Colonic mucosa (tissue), 4 donors: ENCODE measurements at regions not wholly inside any gene's neighbourhood (a gene's known extent, or its start where the extent isn't known, plus 50 kb on each side); places are given as distances from the start of the nearest gene placed in this dataset.

ENCODE experiments used
- DNase-seq: peaks from one replicate; pipeline ENCODE4 v3.0.0-alpha.2; 2020
- H3K27ac ChIP-seq: fragments of 200-600 bp; one replicate; pipeline ENCODE4 v1.8.0; 2021
- H3K27me3 ChIP-seq: fragments of 200-600 bp; one replicate; pipeline ENCODE4 v1.8.0; 2021
- H3K36me3 ChIP-seq: fragments of 200-600 bp; one replicate; pipeline ENCODE4 v1.8.0; 2021
- H3K4me1 ChIP-seq: fragments of 200-600 bp; one replicate; pipeline ENCODE4 v1.8.0; 2021; ENCODE audit warnings: mild to moderate bottlenecking
- H3K4me3 ChIP-seq: fragments of 200-600 bp; one replicate; pipeline ENCODE4 v1.8.0; 2021
- H3K9ac ChIP-seq, 2 donors: one replicate each; pipeline ENCODE4 v1.7.0; 2013; ENCODE audit warnings: control low read depth in 2 of 2, low read depth in 2 of 2, low read length in 2 of 2
- H3K9me3 ChIP-seq: fragments of 200-600 bp; one replicate; pipeline ENCODE4 v1.8.0; 2021
- intact Hi-C: fragments of 100-400 bp; cut with DNase I; formaldehyde crosslinking; loops from one replicate; pipeline ENCODE4 v1.14.1; 2022
- TF ChIP-seq, protein P1 (sequence below): fragments of 200-600 bp; IDR thresholded peaks from one replicate; pipeline ENCODE4 v1.8.0; 2022; ENCODE audit warnings: antibody characterized with exemption, mild to moderate bottlenecking
- donor health status: healthy.
- donor health status: DM: no; HTN: no; CAD: no.
- donor health status: DM: no; HTN: no; CAD: no.

DNA sequence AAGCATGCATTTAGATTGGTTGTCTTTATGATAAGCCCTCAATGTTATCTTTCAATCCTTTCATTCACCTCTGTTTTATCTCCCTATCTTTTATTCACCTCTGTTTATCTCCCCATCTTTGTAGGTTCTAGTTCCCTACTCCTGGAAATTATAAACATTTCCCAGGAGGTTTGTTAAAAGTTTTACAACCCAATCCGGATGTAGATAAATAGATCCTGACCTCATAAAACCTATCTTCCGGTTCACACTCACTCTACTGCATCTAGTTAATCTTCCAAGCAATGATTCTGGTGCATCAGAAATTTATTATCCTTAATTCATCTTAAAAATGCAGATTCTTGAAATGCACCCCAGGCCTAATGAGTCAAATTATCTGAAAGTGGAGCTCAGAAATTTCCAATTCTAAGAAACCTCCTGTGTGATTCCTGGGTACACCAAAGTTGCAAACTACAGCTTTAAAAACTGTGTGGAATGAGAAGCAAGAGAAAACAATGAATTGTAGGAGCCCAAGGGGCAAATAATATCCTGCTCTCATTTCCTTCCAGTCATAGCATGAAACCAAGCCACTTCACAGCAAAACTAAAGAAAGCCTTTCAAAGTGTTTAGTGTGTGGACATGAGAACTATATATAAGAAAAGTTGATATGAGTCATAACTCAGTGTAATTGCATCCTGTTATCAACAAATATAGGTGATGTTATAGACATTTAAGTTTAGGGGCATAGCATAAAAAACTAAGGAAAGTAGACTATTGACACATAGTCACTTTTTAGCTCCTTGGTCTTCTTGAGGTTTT, 51.1 kb upstream of the UGT8 start:
- H3K36me3 ChIP-seq: no peaks in the 10 kb centered on the region
- DNase-seq: no peak
- no peaks in the 10 kb centered on the region for H3K4me1 ChIP-seq
- intact Hi-C loops: no loop called here
- TF ChIP-seq, protein P1, sequence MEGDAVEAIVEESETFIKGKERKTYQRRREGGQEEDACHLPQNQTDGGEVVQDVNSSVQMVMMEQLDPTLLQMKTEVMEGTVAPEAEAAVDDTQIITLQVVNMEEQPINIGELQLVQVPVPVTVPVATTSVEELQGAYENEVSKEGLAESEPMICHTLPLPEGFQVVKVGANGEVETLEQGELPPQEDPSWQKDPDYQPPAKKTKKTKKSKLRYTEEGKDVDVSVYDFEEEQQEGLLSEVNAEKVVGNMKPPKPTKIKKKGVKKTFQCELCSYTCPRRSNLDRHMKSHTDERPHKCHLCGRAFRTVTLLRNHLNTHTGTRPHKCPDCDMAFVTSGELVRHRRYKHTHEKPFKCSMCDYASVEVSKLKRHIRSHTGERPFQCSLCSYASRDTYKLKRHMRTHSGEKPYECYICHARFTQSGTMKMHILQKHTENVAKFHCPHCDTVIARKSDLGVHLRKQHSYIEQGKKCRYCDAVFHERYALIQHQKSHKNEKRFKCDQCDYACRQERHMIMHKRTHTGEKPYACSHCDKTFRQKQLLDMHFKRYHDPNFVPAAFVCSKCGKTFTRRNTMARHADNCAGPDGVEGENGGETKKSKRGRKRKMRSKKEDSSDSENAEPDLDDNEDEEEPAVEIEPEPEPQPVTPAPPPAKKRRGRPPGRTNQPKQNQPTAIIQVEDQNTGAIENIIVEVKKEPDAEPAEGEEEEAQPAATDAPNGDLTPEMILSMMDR: no peak
- H3K9me3 ChIP-seq: no peaks in the 10 kb centered on the region
- H3K27ac ChIP-seq: no peak overlapping the region
- no peak overlapping the region for H3K9ac ChIP-seq
- H3K4me3 ChIP-seq: no peak overlapping the region
- no peaks in the 10 kb centered on the region for H3K27me3 ChIP-seq
